Right lobe of liver (tissue), 4 donors: ENCODE measurements at regions not wholly inside any gene's neighbourhood (a gene's known extent, or its start where the extent isn't known, plus 50 kb on each side); places are given as distances from the start of the nearest gene placed in this dataset.

Experiments used
- CTCF ChIP-seq, 4 donors: fragments of 200-600 bp in 3 of 4; fragments of 450-650 bp in 1 of 4; IDR thresholded peaks; one replicate each; pipeline versions ENCODE4 v1.5.1 to v1.8.0; 2016 to 2022; ENCODE audit warnings: antibody characterized with exemption in 4 of 4, mild to moderate bottlenecking in 2 of 4
- POLR2A ChIP-seq: fragments of 450-650 bp; IDR thresholded peaks from one replicate; pipeline ENCODE4 v1.6.1; 2017; ENCODE audit warnings: antibody characterized with exemption, mild to moderate bottlenecking
- donor health status: DM: no; HTN: no; CAD: no.
- donor health status: DM: no; HTN: no; CAD: no.
- donor health status: DM: no; HTN: yes; CAD: no.

- no peak for TF ChIP-seq CTCF (IDR thresholded peaks at IDR 0.05)
- no peak for TF ChIP-seq POLR2A
Observed at GRCh38 chr5:25614466-25614865, 969.7 kb upstream of the CDH10 start.
